HG02884 (cell line): ENCODE measurements at regions not wholly inside any gene's neighbourhood (a gene's known extent, or its start where the extent isn't known, plus 50 kb on each side); places are given as distances from the start of the nearest gene placed in this dataset.

ENCODE experiments used
- ATAC-seq: cut with Tn5 transposase; IDR thresholded peaks from one replicate; pipeline ENCODE4 v1.9.1; 2021; ENCODE audit warnings: mild to moderate bottlenecking, moderate library complexity; ENCODE audit not compliant: unreplicated experiment

- ATAC-seq: no peak
Observed at GRCh38 chr6:119921491-119922010, 572.0 kb upstream of the MAN1A1 start.

- no peak for ATAC-seq
Observed at GRCh38 chr6:119917186-119917585, 567.6 kb upstream of the MAN1A1 start.

GRCh38 chr6:119915971-119916370 lies 566.4 kb upstream of the MAN1A1 start:
- no peak for ATAC-seq

- ATAC-seq: no peak
Observed at GRCh38 chr6:119908157-119908556, 558.6 kb upstream of the MAN1A1 start.

GRCh38 chr6:119902681-119903080 lies 553.1 kb upstream of the MAN1A1 start:
- no peak for ATAC-seq

- no peak for ATAC-seq
Observed at GRCh38 chr6:119896806-119897205, 547.2 kb upstream of the MAN1A1 start.

- ATAC-seq: no peak
Observed at GRCh38 chr6:119895626-119896025, 546.1 kb upstream of the MAN1A1 start.

GRCh38 chr6:119894811-119895210 lies 545.2 kb upstream of the MAN1A1 start:
- no peak for ATAC-seq

- no peak for ATAC-seq
Observed at GRCh38 chr6:119891644-119892043, 542.1 kb upstream of the MAN1A1 start.

GRCh38 chr6:119891206-119891605 lies 541.6 kb upstream of the MAN1A1 start:
- no peak for ATAC-seq

GRCh38 chr6:119890470-119890869 lies 540.9 kb upstream of the MAN1A1 start:
- ATAC-seq: no peak

- ATAC-seq: no peak
Observed at GRCh38 chr6:119887666-119888065, 538.1 kb upstream of the MAN1A1 start.

GRCh38 chr6:119881416-119881815 lies 531.9 kb upstream of the MAN1A1 start:
- ATAC-seq: no peak

- ATAC-seq: no peak
Observed at GRCh38 chr6:119880840-119881239, 531.3 kb upstream of the MAN1A1 start.

- no peak for ATAC-seq
Observed at GRCh38 chr6:119879731-119880130, 530.2 kb upstream of the MAN1A1 start.

GRCh38 chr6:119874381-119874780 lies 524.8 kb upstream of the MAN1A1 start:
- no peak for ATAC-seq

- ATAC-seq: no peak
Observed at GRCh38 chr6:119873107-119873506, 523.5 kb upstream of the MAN1A1 start.

- ATAC-seq: no peak
Observed at GRCh38 chr6:119871520-119871919, 522.0 kb upstream of the MAN1A1 start.

- ATAC-seq: no peak
Observed at GRCh38 chr6:119865466-119866350, 516.1 kb upstream of the MAN1A1 start.

- no peak for ATAC-seq
Observed at GRCh38 chr6:119862719-119863118, 513.2 kb upstream of the MAN1A1 start.

- ATAC-seq: no peak
Observed at GRCh38 chr6:119858901-119859300, 509.3 kb upstream of the MAN1A1 start.

- peak; percentile 89 for ATAC-seq
Observed at GRCh38 chr6:119856136-119856535, 506.6 kb upstream of the MAN1A1 start.

- no peak for ATAC-seq
Observed at GRCh38 chr6:119848696-119849095, 499.1 kb upstream of the MAN1A1 start.
